ENCODE measurements at regions not wholly inside any gene's neighbourhood (a gene's known extent, or its start where the extent isn't known, plus 50 kb on each side); places are given as distances from the start of the nearest gene placed in this dataset.

DNA sequence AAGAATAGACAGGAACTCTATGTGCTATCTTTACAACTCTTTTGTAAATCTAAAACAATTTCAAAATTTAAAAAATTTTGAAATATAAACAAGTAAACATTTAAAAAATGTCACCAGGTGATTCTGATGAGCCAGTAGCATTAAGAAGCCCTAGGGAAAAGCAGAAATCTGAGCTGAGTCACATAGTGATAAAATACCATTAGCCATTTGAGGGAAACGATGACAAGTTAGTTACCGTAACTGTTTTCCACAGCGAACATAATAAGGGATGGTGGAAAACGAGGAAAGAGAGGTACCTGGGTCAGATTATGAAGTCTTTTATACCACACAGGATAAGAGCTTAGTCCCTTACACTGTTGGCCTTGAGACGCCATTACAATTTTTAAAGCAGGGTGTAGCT is 55.5 kb downstream of the PRR15 start:
- TF ChIP-seq, protein P1, sequence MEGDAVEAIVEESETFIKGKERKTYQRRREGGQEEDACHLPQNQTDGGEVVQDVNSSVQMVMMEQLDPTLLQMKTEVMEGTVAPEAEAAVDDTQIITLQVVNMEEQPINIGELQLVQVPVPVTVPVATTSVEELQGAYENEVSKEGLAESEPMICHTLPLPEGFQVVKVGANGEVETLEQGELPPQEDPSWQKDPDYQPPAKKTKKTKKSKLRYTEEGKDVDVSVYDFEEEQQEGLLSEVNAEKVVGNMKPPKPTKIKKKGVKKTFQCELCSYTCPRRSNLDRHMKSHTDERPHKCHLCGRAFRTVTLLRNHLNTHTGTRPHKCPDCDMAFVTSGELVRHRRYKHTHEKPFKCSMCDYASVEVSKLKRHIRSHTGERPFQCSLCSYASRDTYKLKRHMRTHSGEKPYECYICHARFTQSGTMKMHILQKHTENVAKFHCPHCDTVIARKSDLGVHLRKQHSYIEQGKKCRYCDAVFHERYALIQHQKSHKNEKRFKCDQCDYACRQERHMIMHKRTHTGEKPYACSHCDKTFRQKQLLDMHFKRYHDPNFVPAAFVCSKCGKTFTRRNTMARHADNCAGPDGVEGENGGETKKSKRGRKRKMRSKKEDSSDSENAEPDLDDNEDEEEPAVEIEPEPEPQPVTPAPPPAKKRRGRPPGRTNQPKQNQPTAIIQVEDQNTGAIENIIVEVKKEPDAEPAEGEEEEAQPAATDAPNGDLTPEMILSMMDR (IDR thresholded peaks at IDR 0.05) = no peak
- no peak for DNase-seq
- Mint-ChIP-seq H3K4me3 (no peak overlapping the region), H3K9me3 (peaks cover 8% of the 10 kb centered on the region), H3K27ac (no peak overlapping the region), H3K36me3 (ENCODE audit: low read depth) (peaks cover 5% of the 10 kb centered on the region), H3K4me1 (no peaks in the 10 kb centered on the region), H3K27me3 (ENCODE audit: low read depth, poor library complexity) (no peaks in the 10 kb centered on the region)

DNA sequence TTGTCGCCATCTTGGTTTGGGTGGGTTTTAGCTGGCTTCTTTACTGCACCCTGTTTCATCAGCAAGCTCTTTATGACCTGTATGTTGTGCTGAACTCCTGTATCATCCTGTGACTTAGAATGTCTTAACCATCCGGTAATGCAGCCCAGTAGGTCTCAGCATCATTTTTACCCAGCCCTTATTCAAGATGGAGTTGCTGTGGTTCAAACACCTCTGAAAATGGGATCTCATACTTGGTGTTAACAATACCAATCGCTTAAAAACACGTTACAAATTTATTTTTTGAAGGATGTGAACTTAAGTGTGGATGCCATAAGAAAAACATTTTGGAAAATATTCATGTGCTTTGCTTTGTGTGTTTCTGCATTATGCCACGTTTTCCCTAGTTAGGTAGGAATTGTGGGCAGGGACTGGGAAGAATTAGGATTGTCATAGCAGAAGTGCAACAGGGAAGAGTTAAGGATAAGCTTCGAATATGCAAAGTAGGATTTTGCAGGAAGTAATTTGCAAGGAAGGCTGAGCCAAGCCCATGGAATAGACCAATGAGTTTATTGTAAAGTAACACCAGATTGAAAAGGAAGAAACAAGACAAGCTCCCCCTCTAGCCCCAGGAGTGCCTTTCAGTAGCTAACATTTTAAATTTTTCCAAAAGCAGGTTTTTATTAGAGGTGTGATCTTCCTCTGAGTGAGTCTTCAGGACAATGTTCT is 56.4 kb downstream of the PRR15 start:
- no peak overlapping the region for H3K27ac Mint-ChIP-seq
- TF ChIP-seq, protein P1 (IDR thresholded peaks at IDR 0.05) = no peak
- no peak for DNase-seq
- H3K36me3 Mint-ChIP-seq (ENCODE audit: low read depth) = peaks cover 5% of the 10 kb centered on the region
- no peaks in the 10 kb centered on the region for H3K27me3 Mint-ChIP-seq (ENCODE audit: low read depth, poor library complexity)
- H3K4me1 Mint-ChIP-seq = no peaks in the 10 kb centered on the region
- no peak overlapping the region for H3K4me3 Mint-ChIP-seq
- H3K9me3 Mint-ChIP-seq = peaks cover 4% of the 10 kb centered on the region

DNA sequence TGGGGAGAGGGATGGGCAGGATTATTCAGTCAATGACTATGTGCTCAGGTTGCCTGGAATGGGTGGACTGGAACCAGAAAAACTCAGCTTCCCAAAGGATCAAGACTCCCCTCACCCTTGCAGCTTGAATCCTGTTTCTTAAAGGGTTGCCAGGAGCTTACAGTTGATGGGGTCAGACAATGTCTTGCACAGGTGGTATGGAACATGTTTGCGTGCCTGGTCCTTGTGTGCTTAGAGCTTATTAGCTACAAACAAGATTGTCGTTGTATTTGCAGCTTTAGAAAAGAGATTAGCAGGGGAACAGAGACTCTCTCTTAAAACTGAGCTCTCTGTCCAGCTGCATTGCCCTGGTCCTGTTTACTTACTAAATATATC is 56.9 kb downstream of the PRR15 start:
- Mint-ChIP-seq H3K27me3 (ENCODE audit: low read depth, poor library complexity) (peaks cover 3% of the 10 kb centered on the region), H3K4me3 (no peak overlapping the region), H3K27ac (no peak overlapping the region), H3K9me3 (peaks cover 4% of the 10 kb centered on the region), H3K36me3 (ENCODE audit: low read depth) (peaks cover 5% of the 10 kb centered on the region), H3K4me1 (no peaks in the 10 kb centered on the region)
- TF ChIP-seq, protein P1 (IDR thresholded peaks at IDR 0.05) = no peak
- no peak for DNase-seq

DNA sequence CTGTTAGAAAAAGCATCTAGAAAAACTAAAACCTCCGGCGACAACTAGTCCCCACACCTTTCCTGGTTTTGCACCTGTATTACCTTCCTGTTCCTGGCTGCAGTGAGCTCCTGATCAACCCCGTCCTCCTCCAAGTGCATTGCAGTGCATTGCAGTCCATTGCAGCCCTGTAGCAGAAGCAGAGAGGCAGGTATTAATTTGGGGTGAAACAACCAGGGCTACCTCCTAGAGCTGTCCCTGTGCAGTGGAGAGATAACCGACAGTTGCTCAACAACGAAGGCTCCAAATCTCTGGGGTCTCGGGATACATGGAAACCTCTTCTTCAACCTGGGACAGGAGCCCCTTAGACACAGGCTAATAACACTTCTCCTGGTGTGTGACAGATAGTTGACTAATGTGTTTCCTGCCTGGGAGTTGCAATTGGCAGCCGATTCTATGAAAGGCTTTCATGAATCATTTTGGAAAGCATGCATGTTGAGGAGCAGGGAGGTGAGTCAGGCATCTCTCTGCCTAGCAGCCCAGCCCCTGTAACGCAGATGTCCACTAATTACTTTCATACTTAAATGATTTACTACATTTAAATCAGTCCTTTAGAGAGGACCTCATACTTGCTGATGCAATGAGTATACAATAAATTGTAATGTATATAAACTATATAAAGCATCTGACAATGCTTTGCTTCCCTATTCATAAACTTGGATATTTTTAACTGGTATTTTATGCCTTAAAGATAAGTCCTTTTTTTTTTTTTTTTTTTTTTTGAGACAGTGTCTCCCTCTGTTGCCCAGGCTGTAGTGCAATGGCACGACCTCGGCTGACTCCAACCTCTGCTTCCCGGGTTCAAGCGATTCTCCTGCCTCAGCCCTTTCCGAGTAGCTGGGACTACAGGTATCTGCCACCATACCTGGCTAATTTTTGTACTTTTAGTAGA is 59.0 kb downstream of the PRR15 start:
- H3K27ac Mint-ChIP-seq = no peak overlapping the region
- peaks cover 8% of the 10 kb centered on the region for H3K27me3 Mint-ChIP-seq (ENCODE audit: low read depth, poor library complexity)
- DNase-seq = no peak

DNA sequence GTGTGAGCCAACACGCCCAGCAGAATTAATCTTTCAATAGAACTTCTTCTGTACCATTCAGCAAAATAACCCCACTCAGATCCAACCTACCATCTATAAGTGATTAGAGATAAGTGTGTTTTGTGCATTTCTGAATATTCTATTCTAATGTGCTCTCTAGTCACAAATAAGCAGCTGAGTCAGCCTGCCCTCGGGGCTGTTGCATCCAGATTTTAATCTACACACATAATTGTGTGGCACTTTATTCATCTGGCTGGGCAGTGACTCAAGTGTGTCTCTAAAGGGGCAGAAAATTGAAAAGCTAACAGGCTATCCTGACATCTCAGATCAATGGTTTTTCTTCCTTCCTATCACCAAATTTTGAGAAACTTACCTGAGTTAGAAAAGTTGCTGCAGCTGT is 60.3 kb downstream of the PRR15 start:
- H3K27ac Mint-ChIP-seq = no peak overlapping the region

More for the DNA sequence above, 59.0 kb downstream of the PRR15 start:
- TF ChIP-seq, protein P1 (IDR thresholded peaks at IDR 0.05) = no peak
- Mint-ChIP-seq H3K4me3 (no peak overlapping the region), H3K4me1 (no peaks in the 10 kb centered on the region), H3K9me3 (no peaks in the 10 kb centered on the region), H3K36me3 (ENCODE audit: low read depth) (no peaks in the 10 kb centered on the region)

More for the DNA sequence above, 60.3 kb downstream of the PRR15 start:
- TF ChIP-seq, protein P1 (IDR thresholded peaks at IDR 0.05) = no peak
- no peaks in the 10 kb centered on the region for H3K36me3 Mint-ChIP-seq (ENCODE audit: low read depth)
- peaks cover 2% of the 10 kb centered on the region for H3K4me1 Mint-ChIP-seq
- peaks cover 8% of the 10 kb centered on the region for H3K27me3 Mint-ChIP-seq (ENCODE audit: low read depth, poor library complexity)
- H3K9me3 Mint-ChIP-seq = no peaks in the 10 kb centered on the region
- no peak for DNase-seq
- H3K4me3 Mint-ChIP-seq = no peak overlapping the region
